ENCODE measurements at regions not wholly inside any gene's neighbourhood (a gene's known extent, or its start where the extent isn't known, plus 50 kb on each side); places are given as distances from the start of the nearest gene placed in this dataset.

DNA sequence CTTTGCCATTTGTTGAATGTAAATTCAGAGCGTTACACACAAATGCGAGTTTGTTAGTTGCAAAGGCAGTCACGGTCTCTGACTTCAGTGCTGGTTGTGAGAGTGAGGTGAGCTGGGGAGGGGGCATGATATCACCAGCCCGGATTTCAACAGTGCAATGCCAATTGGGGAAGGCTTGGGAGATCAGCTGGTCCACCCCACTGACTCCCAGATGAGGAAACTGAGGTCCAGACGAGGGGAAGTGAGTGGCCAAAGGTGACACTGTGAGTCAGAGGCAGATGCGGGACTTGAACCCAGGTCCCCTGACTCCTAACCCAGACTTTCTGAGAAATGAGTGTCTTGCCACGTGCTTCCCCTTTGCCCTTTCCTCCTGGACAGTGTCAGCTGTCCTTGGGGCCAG is 62.1 kb downstream of the CEBPB start:
- TF ChIP-seq, protein P1, sequence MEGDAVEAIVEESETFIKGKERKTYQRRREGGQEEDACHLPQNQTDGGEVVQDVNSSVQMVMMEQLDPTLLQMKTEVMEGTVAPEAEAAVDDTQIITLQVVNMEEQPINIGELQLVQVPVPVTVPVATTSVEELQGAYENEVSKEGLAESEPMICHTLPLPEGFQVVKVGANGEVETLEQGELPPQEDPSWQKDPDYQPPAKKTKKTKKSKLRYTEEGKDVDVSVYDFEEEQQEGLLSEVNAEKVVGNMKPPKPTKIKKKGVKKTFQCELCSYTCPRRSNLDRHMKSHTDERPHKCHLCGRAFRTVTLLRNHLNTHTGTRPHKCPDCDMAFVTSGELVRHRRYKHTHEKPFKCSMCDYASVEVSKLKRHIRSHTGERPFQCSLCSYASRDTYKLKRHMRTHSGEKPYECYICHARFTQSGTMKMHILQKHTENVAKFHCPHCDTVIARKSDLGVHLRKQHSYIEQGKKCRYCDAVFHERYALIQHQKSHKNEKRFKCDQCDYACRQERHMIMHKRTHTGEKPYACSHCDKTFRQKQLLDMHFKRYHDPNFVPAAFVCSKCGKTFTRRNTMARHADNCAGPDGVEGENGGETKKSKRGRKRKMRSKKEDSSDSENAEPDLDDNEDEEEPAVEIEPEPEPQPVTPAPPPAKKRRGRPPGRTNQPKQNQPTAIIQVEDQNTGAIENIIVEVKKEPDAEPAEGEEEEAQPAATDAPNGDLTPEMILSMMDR (IDR thresholded peaks at IDR 0.05; ENCODE audit: low read depth, low read length): no peak
- no peak overlapping the region for H3K4me3 ChIP-seq (ENCODE audit: low read depth, low read length)

DNA sequence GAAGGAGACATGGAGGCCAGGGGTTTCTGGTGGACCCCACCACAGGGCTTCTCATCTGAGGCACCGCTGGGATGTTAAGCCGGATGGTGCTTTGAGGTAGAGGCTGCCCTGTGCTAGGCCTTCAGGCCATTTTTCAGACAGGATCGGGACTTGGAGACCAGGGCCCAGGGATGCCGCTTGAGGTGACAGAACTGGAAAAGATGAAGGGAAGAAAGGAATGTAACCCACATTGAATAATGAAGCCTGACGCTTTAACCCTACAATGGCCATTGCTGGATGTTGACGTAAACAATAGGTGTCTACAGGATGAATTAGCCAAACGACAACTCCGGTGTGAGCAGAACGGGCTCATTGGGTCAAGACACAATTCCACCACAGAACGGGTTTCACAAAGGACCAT is 62.5 kb downstream of the CEBPB start:
- TF ChIP-seq, protein P1 (IDR thresholded peaks at IDR 0.05; ENCODE audit: low read depth, low read length): no peak
- H3K4me3 ChIP-seq (ENCODE audit: low read depth, low read length): no peak overlapping the region

DNA sequence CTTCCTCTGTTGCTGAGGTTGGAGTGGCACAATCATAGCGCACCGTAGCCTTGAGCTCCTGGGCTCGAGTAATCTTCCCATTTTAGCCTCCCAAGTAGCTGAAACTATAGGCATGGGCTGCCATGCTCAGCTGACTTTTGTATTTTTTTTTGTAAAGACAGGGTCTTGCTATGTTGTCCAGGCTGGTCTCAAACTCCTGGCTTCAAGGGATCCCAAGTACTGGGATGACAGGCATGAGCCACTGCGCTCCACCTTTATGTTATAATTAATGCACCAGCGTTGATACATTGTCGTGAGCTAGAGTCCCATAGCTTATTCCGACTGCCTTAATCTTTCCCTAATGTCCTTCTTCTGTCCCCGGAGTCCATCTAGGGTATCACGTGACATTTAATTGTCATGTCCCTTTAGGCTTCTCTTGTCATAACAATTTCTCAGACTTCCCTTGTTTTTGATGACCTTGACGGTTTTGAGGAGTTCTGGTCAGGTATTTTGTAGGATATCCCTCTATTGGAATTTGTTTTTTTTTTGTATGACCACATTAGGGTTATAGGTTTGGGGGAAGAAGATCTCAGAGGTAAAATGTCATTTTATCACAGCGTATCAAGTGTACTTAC is 63.9 kb downstream of the CEBPB start:
- TF ChIP-seq, protein P1 (IDR thresholded peaks at IDR 0.05; ENCODE audit: low read depth, low read length): no peak
- H3K4me3 ChIP-seq (ENCODE audit: low read depth, low read length): no peak overlapping the region

DNA sequence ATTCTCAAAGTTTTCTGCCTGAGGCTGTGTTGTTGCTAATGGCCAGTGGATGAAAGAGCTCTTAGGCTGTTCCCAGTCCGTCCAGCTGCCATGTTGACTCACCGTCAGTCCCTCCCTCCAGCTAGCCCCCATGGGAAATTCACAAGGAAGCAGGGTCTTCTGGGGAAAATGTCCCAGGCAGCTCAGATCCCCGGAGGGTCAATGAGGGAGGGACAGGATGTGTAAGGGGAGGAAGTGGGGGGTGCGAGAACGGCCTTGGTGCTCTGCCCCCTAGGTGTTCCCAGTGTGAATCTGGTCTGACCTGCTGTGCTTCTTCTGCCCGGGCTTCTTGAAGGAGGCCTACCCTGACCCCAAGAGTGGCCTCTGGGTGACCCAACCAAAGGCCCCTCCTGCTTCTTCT is 65.9 kb downstream of the CEBPB start:
- H3K4me3 ChIP-seq (ENCODE audit: low read depth, low read length): no peak overlapping the region
- TF ChIP-seq, protein P1 (IDR thresholded peaks at IDR 0.05; ENCODE audit: low read depth, low read length): no peak

DNA sequence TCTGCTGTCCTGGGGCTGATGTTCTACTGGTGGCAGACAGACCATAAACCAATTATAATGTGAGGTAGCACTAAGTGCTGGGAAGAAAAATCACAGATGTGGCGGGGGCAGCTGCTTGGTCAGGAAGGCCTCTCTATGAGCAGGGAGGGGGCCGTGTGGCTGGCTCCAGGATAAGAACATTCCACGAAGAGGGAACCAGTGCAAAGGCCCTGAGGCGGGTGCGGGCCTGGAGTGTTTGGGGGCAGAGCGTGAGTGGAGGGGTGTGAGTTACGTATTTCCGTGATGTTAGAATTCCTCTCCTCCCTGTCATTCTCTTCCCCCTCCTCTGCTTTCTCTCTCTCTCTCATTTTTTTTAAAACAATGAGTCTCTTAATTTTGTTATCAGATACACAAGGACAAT is 67.2 kb downstream of the CEBPB start:
- H3K4me3 ChIP-seq (ENCODE audit: low read depth, low read length): no peak overlapping the region
- TF ChIP-seq, protein P1 (IDR thresholded peaks at IDR 0.05; ENCODE audit: low read depth, low read length): no peak

DNA sequence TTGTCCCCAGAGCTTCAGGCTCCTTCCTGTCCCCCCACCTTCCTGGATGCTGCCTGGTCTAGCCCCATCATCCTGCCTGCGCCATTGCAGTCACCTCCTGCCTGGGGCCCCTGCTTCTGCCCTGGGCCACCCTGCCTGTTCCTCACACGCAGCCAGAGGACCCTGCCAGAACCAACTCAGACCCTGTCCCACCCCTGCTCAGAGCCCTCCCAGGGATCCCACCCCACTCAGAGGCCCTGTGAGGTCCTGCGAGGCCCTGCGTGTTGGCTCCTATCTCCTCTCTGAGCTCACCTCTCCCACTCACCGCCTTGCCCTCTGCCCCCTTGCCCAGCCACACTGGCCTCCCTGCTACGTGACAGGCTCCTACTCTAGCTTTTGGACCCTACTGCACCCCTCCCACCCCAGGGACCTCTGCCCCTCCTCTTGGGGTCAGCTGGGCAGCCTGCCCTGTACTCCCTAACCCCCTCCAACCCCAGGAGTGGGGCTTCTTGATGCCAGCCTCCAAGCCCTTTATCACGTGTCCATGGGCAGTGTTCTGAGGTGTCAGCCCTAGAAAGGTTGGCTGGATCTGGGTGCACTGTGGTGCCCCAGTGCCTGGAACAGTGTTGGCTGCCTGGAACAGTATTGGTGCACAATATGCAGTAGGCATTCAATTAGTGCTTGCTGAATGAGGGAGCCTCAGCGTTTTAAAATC is 68.3 kb downstream of the CEBPB start:
- no peak overlapping the region for H3K4me3 ChIP-seq (ENCODE audit: low read depth, low read length)
- TF ChIP-seq, protein P1 (IDR thresholded peaks at IDR 0.05; ENCODE audit: low read depth, low read length): no peak

DNA sequence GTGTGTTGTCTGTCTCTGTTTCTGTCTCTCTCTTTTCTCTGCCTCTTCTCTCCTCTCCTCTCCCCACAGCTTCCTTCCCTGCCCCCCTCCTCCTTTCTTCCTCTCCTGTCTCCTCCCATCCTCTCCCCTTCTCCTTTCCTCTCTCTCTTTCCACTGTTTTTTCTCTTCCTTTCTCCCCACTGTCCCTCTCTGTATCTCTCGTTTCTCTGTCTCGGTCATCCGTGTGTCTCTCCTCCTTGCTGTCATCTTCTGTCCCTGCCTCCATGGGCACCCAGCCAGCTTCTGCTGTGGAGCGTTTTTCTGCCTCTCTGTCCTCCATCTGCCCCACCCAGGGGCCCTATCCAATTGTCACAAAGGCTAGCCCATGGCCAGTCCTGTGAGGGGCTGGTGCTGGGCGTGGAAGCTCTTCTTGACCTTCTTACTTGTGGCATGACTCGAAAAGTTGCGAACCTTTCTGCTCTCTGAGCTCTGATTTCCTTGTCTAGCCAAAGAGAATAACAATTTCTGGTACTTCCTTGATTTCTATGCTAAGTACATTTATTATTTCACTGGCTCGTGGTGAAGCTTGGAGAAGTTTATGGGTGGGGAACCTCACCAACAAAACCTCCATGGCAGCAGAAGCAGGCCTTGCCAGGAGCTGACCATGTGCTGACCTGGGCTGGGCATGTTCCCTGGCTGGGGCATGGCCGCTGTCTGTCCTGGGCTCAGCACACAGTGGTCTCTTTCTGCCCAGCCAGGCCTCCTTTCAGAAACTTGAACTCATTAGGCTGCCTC is 69.3 kb downstream of the CEBPB start:
- no peak overlapping the region for H3K4me3 ChIP-seq (ENCODE audit: low read depth, low read length)
- TF ChIP-seq, protein P1 (IDR thresholded peaks at IDR 0.05; ENCODE audit: low read depth, low read length): no peak

Measured in WI38 (cell line).